ENCODE measurements at regions not wholly inside any gene's neighbourhood (a gene's known extent, or its start where the extent isn't known, plus 50 kb on each side); places are given as distances from the start of the nearest gene placed in this dataset.
"Not testable (repeated sequence)": the region's sequence is repeated elsewhere in the genome, so short reads cannot be mapped to it uniquely, and the experiment has no call there.

DNA sequence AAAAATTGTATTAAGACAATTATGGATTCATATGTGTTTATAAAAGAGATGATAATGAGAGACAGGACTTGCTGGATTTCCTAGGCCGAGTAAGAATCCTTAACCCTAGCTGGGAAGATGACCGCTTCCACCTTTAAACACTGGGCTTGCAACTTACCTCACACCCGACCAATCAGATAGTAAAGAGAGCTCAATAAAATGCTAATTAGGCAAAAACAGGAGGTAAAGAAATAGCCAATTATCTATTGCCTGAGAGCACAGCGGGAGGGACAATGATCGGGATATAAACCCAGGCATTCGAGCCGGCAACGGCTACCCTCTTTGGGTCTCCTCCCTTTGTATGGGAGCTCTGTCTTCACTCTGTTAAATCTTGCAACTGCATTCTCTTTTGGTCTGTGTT lies 77.3 kb upstream of the ETV1 start:
- not testable (repeated sequence) for H3K4me3 Mint-ChIP-seq; H3K79me2 ChIP-seq (replicated peaks; ENCODE audit: insufficient read depth); H2AFZ ChIP-seq; H4K20me1 ChIP-seq (replicated peaks; ENCODE audit: insufficient read depth); H3K4me2 ChIP-seq; H3F3A ChIP-seq (replicated peaks; ENCODE audit: low read depth); H3K27ac ChIP-seq (ENCODE audit: low read depth); H3K27ac Mint-ChIP-seq; H3K27me3 ChIP-seq (ENCODE audit: insufficient read depth); H3K4me1 ChIP-seq (ENCODE audit: insufficient read depth); H3K4me1 Mint-ChIP-seq; H3K36me3 Mint-ChIP-seq (ENCODE audit: low read depth); H3K36me3 ChIP-seq (ENCODE audit: insufficient read depth); DNase-seq (ENCODE audit: low spot score); H3K4me3 ChIP-seq; H3K27me3 Mint-ChIP-seq (ENCODE audit: insufficient read depth, low read depth, poor library complexity); ATAC-seq; H3K9me3 Mint-ChIP-seq
- peaks cover 16% of the 10 kb centered on the region for H3K9me2 ChIP-seq (ENCODE audit: insufficient read depth)

DNA sequence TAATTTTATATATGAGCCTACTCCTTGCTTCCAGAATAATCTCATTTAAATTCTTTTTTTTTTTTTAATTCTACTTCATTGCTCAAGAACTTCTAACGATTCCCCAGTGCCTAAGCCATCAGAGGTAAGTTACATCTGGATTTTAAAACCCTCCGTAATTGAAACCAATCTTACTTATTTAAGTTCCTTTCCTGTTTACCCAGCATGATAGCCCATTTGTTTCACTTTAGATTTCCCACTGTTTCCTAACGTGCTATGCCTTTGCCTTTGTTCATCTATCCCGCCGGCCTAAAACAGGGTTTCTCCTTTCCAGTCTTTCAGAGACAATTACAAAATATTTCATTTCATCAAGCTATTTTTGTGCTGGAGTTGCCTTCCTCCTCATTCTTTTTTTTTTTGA lies 75.8 kb upstream of the ETV1 start:
- H3K9me2 ChIP-seq (ENCODE audit: insufficient read depth), result peaks cover 16% of the 10 kb centered on the region
- no peaks in the 10 kb centered on the region for H4K20me1 ChIP-seq (replicated peaks; ENCODE audit: insufficient read depth)
- no peak overlapping the region for H3K27ac ChIP-seq (ENCODE audit: low read depth)
- DNase-seq (ENCODE audit: low spot score), result peak; percentile 8
- H3K27me3 ChIP-seq (ENCODE audit: insufficient read depth), result no peaks in the 10 kb centered on the region
- H3K79me2 ChIP-seq (replicated peaks; ENCODE audit: insufficient read depth), result no peaks in the 10 kb centered on the region
- Mint-ChIP-seq H3K36me3 (ENCODE audit: low read depth) (no peaks in the 10 kb centered on the region; the same call in 2 of the 3 replicates), H3K27ac (peak overlapping the region; percentile 7; the same call in 1 of the 2 replicates), H3K9me3 (no peaks in the 10 kb centered on the region; the same call in 1 of the 3 replicates), H3K4me3 (no peak overlapping the region), H3K4me1 (peaks cover 8% of the 10 kb centered on the region), H3K27me3 (ENCODE audit: insufficient read depth, low read depth, poor library complexity) (peaks cover 4% of the 10 kb centered on the region)
- no peak overlapping the region for H3K4me3 ChIP-seq
- no peak overlapping the region for H3K4me2 ChIP-seq
- no peak for ATAC-seq
- H3K4me1 ChIP-seq (ENCODE audit: insufficient read depth), result peaks cover 6% of the 10 kb centered on the region; the same call in 1 of the 2 replicates
- H3K36me3 ChIP-seq (ENCODE audit: insufficient read depth), result no peaks in the 10 kb centered on the region
- TF ChIP-seq STAT1 (IDR thresholded peaks at IDR 0.05; ENCODE audit: unreplicated experiment), result no peak
- TF ChIP-seq JUNB (IDR thresholded peaks at IDR 0.05; ENCODE audit: unreplicated experiment), result no peak
- no peak for TF ChIP-seq NANOG (IDR thresholded peaks at IDR 0.05; ENCODE audit: borderline replicate concordance)
- TF ChIP-seq, protein P1, sequence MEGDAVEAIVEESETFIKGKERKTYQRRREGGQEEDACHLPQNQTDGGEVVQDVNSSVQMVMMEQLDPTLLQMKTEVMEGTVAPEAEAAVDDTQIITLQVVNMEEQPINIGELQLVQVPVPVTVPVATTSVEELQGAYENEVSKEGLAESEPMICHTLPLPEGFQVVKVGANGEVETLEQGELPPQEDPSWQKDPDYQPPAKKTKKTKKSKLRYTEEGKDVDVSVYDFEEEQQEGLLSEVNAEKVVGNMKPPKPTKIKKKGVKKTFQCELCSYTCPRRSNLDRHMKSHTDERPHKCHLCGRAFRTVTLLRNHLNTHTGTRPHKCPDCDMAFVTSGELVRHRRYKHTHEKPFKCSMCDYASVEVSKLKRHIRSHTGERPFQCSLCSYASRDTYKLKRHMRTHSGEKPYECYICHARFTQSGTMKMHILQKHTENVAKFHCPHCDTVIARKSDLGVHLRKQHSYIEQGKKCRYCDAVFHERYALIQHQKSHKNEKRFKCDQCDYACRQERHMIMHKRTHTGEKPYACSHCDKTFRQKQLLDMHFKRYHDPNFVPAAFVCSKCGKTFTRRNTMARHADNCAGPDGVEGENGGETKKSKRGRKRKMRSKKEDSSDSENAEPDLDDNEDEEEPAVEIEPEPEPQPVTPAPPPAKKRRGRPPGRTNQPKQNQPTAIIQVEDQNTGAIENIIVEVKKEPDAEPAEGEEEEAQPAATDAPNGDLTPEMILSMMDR (conservative IDR thresholded peaks at IDR 0.05; ENCODE audit: low read depth in 2 of 2), result no peak
- TF ChIP-seq, protein P2, sequence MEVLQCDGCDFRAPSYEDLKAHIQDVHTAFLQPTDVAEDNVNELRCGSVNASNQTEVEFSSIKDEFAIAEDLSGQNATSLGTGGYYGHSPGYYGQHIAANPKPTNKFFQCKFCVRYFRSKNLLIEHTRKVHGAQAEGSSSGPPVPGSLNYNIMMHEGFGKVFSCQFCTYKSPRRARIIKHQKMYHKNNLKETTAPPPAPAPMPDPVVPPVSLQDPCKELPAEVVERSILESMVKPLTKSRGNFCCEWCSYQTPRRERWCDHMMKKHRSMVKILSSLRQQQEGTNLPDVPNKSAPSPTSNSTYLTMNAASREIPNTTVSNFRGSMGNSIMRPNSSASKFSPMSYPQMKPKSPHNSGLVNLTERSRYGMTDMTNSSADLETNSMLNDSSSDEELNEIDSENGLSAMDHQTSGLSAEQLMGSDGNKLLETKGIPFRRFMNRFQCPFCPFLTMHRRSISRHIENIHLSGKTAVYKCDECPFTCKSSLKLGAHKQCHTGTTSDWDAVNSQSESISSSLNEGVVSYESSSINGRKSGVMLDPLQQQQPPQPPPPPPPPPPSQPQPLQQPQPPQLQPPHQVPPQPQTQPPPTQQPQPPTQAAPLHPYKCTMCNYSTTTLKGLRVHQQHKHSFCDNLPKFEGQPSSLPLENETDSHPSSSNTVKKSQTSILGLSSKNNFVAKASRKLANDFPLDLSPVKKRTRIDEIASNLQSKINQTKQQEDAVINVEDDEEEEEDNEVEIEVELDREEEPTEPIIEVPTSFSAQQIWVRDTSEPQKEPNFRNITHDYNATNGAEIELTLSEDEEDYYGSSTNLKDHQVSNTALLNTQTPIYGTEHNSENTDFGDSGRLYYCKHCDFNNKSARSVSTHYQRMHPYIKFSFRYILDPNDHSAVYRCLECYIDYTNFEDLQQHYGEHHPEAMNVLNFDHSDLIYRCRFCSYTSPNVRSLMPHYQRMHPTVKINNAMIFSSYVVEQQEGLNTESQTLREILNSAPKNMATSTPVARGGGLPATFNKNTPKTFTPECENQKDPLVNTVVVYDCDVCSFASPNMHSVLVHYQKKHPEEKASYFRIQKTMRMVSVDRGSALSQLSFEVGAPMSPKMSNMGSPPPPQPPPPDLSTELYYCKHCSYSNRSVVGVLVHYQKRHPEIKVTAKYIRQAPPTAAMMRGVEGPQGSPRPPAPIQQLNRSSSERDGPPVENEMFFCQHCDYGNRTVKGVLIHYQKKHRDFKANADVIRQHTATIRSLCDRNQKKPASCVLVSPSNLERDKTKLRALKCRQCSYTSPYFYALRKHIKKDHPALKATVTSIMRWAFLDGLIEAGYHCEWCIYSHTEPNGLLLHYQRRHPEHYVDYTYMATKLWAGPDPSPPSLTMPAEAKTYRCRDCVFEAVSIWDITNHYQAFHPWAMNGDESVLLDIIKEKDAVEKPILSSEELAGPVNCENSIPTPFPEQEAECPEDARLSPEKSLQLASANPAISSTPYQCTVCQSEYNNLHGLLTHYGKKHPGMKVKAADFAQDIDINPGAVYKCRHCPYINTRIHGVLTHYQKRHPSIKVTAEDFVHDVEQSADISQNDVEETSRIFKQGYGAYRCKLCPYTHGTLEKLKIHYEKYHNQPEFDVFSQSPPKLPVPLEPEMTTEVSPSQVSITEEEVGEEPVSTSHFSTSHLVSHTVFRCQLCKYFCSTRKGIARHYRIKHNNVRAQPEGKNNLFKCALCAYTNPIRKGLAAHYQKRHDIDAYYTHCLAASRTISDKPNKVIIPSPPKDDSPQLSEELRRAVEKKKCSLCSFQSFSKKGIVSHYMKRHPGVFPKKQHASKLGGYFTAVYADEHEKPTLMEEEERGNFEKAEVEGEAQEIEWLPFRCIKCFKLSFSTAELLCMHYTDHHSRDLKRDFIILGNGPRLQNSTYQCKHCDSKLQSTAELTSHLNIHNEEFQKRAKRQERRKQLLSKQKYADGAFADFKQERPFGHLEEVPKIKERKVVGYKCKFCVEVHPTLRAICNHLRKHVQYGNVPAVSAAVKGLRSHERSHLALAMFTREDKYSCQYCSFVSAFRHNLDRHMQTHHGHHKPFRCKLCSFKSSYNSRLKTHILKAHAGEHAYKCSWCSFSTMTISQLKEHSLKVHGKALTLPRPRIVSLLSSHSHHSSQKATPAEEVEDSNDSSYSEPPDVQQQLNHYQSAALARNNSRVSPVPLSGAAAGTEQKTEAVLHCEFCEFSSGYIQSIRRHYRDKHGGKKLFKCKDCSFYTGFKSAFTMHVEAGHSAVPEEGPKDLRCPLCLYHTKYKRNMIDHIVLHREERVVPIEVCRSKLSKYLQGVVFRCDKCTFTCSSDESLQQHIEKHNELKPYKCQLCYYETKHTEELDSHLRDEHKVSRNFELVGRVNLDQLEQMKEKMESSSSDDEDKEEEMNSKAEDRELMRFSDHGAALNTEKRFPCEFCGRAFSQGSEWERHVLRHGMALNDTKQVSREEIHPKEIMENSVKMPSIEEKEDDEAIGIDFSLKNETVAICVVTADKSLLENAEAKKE (CRISPR knock-in tag; IDR thresholded peaks at IDR 0.05), result no peak
- TF ChIP-seq EZH2phosphoT487 (IDR thresholded peaks at IDR 0.05; ENCODE audit: unreplicated experiment), result no peak
- TF ChIP-seq ZNF331 (CRISPR knock-in tag; IDR thresholded peaks at IDR 0.05; ENCODE audit: low read depth), result no peak
- TF ChIP-seq, protein P3, sequence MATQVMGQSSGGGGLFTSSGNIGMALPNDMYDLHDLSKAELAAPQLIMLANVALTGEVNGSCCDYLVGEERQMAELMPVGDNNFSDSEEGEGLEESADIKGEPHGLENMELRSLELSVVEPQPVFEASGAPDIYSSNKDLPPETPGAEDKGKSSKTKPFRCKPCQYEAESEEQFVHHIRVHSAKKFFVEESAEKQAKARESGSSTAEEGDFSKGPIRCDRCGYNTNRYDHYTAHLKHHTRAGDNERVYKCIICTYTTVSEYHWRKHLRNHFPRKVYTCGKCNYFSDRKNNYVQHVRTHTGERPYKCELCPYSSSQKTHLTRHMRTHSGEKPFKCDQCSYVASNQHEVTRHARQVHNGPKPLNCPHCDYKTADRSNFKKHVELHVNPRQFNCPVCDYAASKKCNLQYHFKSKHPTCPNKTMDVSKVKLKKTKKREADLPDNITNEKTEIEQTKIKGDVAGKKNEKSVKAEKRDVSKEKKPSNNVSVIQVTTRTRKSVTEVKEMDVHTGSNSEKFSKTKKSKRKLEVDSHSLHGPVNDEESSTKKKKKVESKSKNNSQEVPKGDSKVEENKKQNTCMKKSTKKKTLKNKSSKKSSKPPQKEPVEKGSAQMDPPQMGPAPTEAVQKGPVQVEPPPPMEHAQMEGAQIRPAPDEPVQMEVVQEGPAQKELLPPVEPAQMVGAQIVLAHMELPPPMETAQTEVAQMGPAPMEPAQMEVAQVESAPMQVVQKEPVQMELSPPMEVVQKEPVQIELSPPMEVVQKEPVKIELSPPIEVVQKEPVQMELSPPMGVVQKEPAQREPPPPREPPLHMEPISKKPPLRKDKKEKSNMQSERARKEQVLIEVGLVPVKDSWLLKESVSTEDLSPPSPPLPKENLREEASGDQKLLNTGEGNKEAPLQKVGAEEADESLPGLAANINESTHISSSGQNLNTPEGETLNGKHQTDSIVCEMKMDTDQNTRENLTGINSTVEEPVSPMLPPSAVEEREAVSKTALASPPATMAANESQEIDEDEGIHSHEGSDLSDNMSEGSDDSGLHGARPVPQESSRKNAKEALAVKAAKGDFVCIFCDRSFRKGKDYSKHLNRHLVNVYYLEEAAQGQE (IDR thresholded peaks at IDR 0.05; ENCODE audit: unreplicated experiment), result no peak
- no peak for TF ChIP-seq EZH2 (IDR thresholded peaks at IDR 0.05; ENCODE audit: low read depth, unreplicated experiment)
- no peak for TF ChIP-seq CREB1 (CRISPR knock-in tag; IDR thresholded peaks at IDR 0.05; ENCODE audit: low read depth)
- no peak for TF ChIP-seq POLR2AphosphoS5 (IDR thresholded peaks at IDR 0.05; ENCODE audit: low read depth)
- no peak overlapping the region for H2AFZ ChIP-seq
- H3F3A ChIP-seq (replicated peaks; ENCODE audit: low read depth), result no peaks in the 10 kb centered on the region
